SK-N-SH (cell line): ENCODE measurements at regions not wholly inside any gene's neighbourhood (a gene's known extent, or its start where the extent isn't known, plus 50 kb on each side); places are given as distances from the start of the nearest gene placed in this dataset.

Experiments used
- CTCF ChIA-PET: fragments of 300-600, 350-600 bp; formaldehyde crosslinking; extraction: SDS; loops from one replicate; lab custom pipeline; 2021; lab: Yijun Ruan, JAX
- POLR2A ChIA-PET: fragments of 350-600 bp; sonication (Branson Sonifier 250); formaldehyde crosslinking; extraction: SDS; loops from one replicate; lab custom pipeline; 2020; ENCODE audit warnings: antibody characterized with exemption, inconsistent platforms; lab: Yijun Ruan, JAX
- DNase-seq: peaks from one replicate; pipeline ENCODE4 v3.0.0; 2012
- H2AFZ ChIP-seq: fragments of 200-600 bp; sonication (generic); 2 replicates; pipeline ENCODE4 v1.8.1; 2016; ENCODE audit warnings: antibody characterized with exemption, mild to moderate bottlenecking, low read depth
- H3F3A ChIP-seq: fragments of 200-600 bp; sonication (generic); replicated peaks from 2 replicates; pipeline ENCODE3; 2016; ENCODE audit warnings: antibody characterized with exemption, mild to moderate bottlenecking; ENCODE audit not compliant: insufficient read depth
- H3K27ac ChIP-seq, 2 experiments: fragments of 200-500 bp in 1 of 2; fragments of 200-600 bp in 1 of 2; sonication (Bioruptor generic) in 1 of 2; sonication (generic), shearing (Covaris generic) in 1 of 2; 2 replicates each; pipeline versions ENCODE4 v1.5.1 to v1.6.1; 2014 to 2016; ENCODE audit warnings: low read depth in 2 of 2, inconsistent platforms in 1 of 2, low read length in 1 of 2, mild to moderate bottlenecking in 1 of 2, mixed read lengths in 1 of 2
- H3K27me3 ChIP-seq: fragments of 200-600 bp; sonication (generic), shearing (Covaris generic); 2 replicates; pipeline ENCODE4 v1.6.1; 2016; ENCODE audit warnings: mixed run types; ENCODE audit not compliant: insufficient read depth
- H3K36me3 ChIP-seq, 2 experiments: fragments of 200-500 bp in 1 of 2; fragments of 200-600 bp in 1 of 2; sonication (Bioruptor generic) in 1 of 2; sonication (generic) in 1 of 2; replicated peaks in 1 of 2; 2 replicates each; pipeline versions ENCODE3 to v1.5.1; 2014 to 2016; ENCODE audit warnings: low read length in 1 of 2, mild to moderate bottlenecking in 1 of 2; ENCODE audit not compliant: insufficient read depth in 2 of 2, control insufficient read depth in 1 of 2
- H3K4me1 ChIP-seq, 2 experiments: fragments of 200-500 bp in 1 of 2; fragments of 200-600 bp in 1 of 2; sonication (Bioruptor generic) in 1 of 2; sonication (generic), shearing (Covaris generic) in 1 of 2; 2 replicates each; pipeline versions ENCODE4 v1.5.1 to v1.6.1; 2014 to 2016; ENCODE audit warnings: low read depth in 1 of 2, low read length in 1 of 2, mixed run types in 1 of 2; ENCODE audit not compliant: insufficient read depth in 2 of 2, control insufficient read depth in 1 of 2
- H3K4me2 ChIP-seq: fragments of 200-600 bp; sonication (generic), shearing (Covaris generic); 2 replicates; pipeline ENCODE4 v1.6.1; 2017; ENCODE audit warnings: mixed run types
- H3K4me3 ChIP-seq, 2 experiments: fragments of 200-500 bp in 1 of 2; fragments of 200-600 bp in 1 of 2; sonication (Bioruptor generic) in 1 of 2; sonication (generic), shearing (Covaris generic) in 1 of 2; 2 replicates each; pipeline versions ENCODE4 v1.5.1 to v1.8.1; 2014 to 2016; ENCODE audit warnings: low read depth in 2 of 2, inconsistent platforms in 1 of 2, low read length in 1 of 2, mild to moderate bottlenecking in 1 of 2, mixed read lengths in 1 of 2, moderate library complexity in 1 of 2
- H3K79me2 ChIP-seq: fragments of 200-600 bp; sonication (generic); 2 replicates; pipeline ENCODE4 v1.8.1; 2017; ENCODE audit warnings: mild to moderate bottlenecking; ENCODE audit not compliant: insufficient read depth
- H3K9ac ChIP-seq: fragments of 200-600 bp; sonication (generic); 2 replicates; pipeline ENCODE4 v1.6.1; 2017; ENCODE audit warnings: mixed run types
- H3K9me2 ChIP-seq: fragments of 200-600 bp; sonication (generic); 2 replicates; pipeline ENCODE4 v1.6.1; 2017; ENCODE audit warnings: mixed run types
- H3K9me3 ChIP-seq: fragments of 200-600 bp; sonication (generic); 2 replicates; pipeline ENCODE4 v1.6.1; 2017; ENCODE audit warnings: mixed run types, mild to moderate bottlenecking, moderate library complexity
- H4K20me1 ChIP-seq: fragments of 200-600 bp; sonication (generic); 2 replicates; pipeline ENCODE4 v1.6.1; 2017; ENCODE audit warnings: mild to moderate bottlenecking, mixed run types; ENCODE audit not compliant: insufficient read depth
- ELF1 ChIP-seq: IDR thresholded peaks from 2 replicates; pipeline ENCODE4 v1.4.0; 2012
- EP300 ChIP-seq, 2 experiments: IDR thresholded peaks; 2 replicates each; pipeline versions ENCODE4 v1.4.0 to v1.6.1; 2012; ENCODE audit warnings: borderline replicate concordance in 1 of 2, low read depth in 1 of 2, low read length in 1 of 2
- FOSL2 ChIP-seq: IDR thresholded peaks from 2 replicates; pipeline ENCODE4 v1.4.0; 2012; ENCODE audit warnings: low read depth, mild to moderate bottlenecking, moderate library complexity, borderline replicate concordance
- FOXJ3 ChIP-seq: sonication (generic); formaldehyde crosslinking; IDR thresholded peaks from 2 replicates; pipeline ENCODE4 v1.5.1; 2020; ENCODE audit warnings: mild to moderate bottlenecking, missing genetic modification reagents
- FOXM1 ChIP-seq: IDR thresholded peaks from 2 replicates; pipeline ENCODE4 v1.4.0; 2012; ENCODE audit warnings: low read depth, mild to moderate bottlenecking
- GABPA ChIP-seq: IDR thresholded peaks from 2 replicates; pipeline ENCODE4 v1.4.0; 2012; ENCODE audit warnings: low read depth, mild to moderate bottlenecking
- JUND ChIP-seq: IDR thresholded peaks from 2 replicates; pipeline ENCODE4 v1.4.0; 2012
- MEF2A ChIP-seq: IDR thresholded peaks from 2 replicates; pipeline ENCODE4 v1.4.0; 2012; ENCODE audit warnings: low read depth, borderline replicate concordance
- MXI1 ChIP-seq: IDR thresholded peaks from 2 replicates; pipeline ENCODE4 v1.6.1; 2012; ENCODE audit warnings: mild to moderate bottlenecking, low read depth, low read length, improper control_type of control experiment
- NRF1 ChIP-seq: IDR thresholded peaks from 2 replicates; pipeline ENCODE4 v1.6.1; 2012; ENCODE audit warnings: low read depth, mild to moderate bottlenecking, low read length
- POLR2AphosphoS5 ChIP-seq: IDR thresholded peaks from 2 replicates; pipeline ENCODE4 v1.6.1; 2012; ENCODE audit warnings: low read depth, low read length
- RAD21 ChIP-seq: IDR thresholded peaks from 2 replicates; pipeline ENCODE4 v1.6.1; 2012; ENCODE audit warnings: mild to moderate bottlenecking, low read length
- RFX5 ChIP-seq: IDR thresholded peaks from 2 replicates; pipeline ENCODE4 v1.6.1; 2012; ENCODE audit warnings: mild to moderate bottlenecking, improper control_type of control experiment, low read length
- RXRA ChIP-seq: IDR thresholded peaks from 2 replicates; pipeline ENCODE4 v1.4.0; 2012; ENCODE audit warnings: low read depth, mild to moderate bottlenecking, borderline replicate concordance
- SIN3A ChIP-seq: IDR thresholded peaks from 2 replicates; pipeline ENCODE4 v1.6.1; 2012; ENCODE audit warnings: low read depth, mild to moderate bottlenecking, low read length, moderate library complexity, borderline replicate concordance
- SMC3 ChIP-seq: IDR thresholded peaks from 2 replicates; pipeline ENCODE4 v1.6.1; 2012; ENCODE audit warnings: low read depth, low read length, improper control_type of control experiment
- TAF1 ChIP-seq: IDR thresholded peaks from 2 replicates; pipeline ENCODE4 v1.6.1; 2012; ENCODE audit warnings: low read depth, mild to moderate bottlenecking, low read length, moderate library complexity, borderline replicate concordance
- TEAD4 ChIP-seq: IDR thresholded peaks from 2 replicates; pipeline ENCODE4 v1.4.0; 2012; ENCODE audit warnings: mild to moderate bottlenecking, borderline replicate concordance; ENCODE audit not compliant: insufficient read depth
- YY1 ChIP-seq: IDR thresholded peaks from 2 replicates; pipeline ENCODE4 v1.4.0; 2012; ENCODE audit warnings: low read depth, mild to moderate bottlenecking
- WGBS: methylation state at CpG from one replicate; pipeline ENCODE4 v1.1.6; 2017; ENCODE audit warnings: low lambda C conversion rate; 5-methylcytosine and 5-hydroxymethylcytosine counted together
- TF ChIP-seq, protein P1 (sequence below): IDR thresholded peaks from 2 replicates; pipeline ENCODE4; 2012
- TF ChIP-seq, protein P2 (sequence below): IDR thresholded peaks from 2 replicates; pipeline ENCODE4 v1.4.0; 2012; ENCODE audit warnings: low read depth, borderline replicate concordance
- TF ChIP-seq, protein P3 (sequence below): IDR thresholded peaks from 2 replicates; pipeline ENCODE4 v1.4.0; 2012; ENCODE audit warnings: low read depth, borderline replicate concordance
- TF ChIP-seq, protein P4 (sequence below): fragments of 150-350 bp; IDR thresholded peaks from 2 replicates; pipeline ENCODE4 v1.6.1; 2016; ENCODE audit warnings: mild to moderate bottlenecking, low read depth, low read length
- TF ChIP-seq, protein P5 (sequence below): fragments of 150-350 bp; IDR thresholded peaks from 2 replicates; pipeline ENCODE4 v1.6.1; 2017; ENCODE audit warnings: antibody characterized with exemption, low read length, low read depth, borderline replicate concordance
- TF ChIP-seq, protein P6 (sequence below): fragments of 200-600 bp; sonication (generic); IDR thresholded peaks from 2 replicates; pipeline ENCODE4 v1.6.1; 2017; ENCODE audit warnings: antibody characterized with exemption, mild to moderate bottlenecking, moderate library complexity

DNA sequence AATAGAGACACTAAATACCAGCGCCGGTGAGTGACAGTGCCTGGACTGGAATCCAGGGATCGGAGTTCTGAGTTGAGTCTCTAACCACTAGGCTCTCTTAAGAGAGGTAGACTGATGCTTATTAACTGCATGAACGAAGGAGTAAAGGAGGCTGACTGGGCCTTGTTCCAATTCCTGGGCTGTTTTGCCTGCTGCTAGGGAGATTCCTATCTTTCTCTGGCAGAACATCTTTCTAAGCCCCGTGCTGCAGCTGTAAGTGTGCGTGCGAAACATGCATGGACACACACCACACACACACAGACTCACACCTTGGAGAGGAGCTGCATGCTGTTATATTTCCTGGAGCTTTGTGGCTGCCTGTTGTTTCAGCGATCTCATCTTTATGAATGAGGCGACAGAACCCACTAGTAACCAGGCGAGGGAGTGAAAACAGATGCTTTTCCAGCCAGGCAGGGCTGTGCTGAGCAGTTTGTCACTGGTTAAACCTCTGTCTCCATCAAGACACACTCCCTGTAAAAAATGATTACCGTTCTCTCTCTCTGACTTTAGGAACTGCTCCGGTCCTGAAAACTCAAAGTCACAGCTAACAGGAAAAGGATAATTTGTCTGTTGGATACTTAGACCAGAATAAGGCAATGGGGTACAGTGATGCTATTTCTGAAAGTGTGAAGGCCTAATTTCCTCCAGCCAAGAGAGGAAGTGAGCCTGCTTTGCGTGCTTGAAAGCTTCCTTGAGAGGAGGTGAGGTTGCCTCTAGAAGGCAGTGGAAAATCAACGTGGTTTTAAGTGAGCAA lies 157.4 kb upstream of the ZNF217 start:
- Histone ChIP-seq H3K27me3 (no peaks in the 10 kb centered on the region), H4K20me1 (no peaks in the 10 kb centered on the region), H3K9ac (peak overlapping the region; percentile 30; the same call in 1 of the 2 replicates), H3K36me3 (no peaks in the 10 kb centered on the region), H3K4me1 (peaks cover 12 to 23% of the 10 kb centered on the region in 2 experiments; a peak in 3 of 4 replicates), H3K9me3 (no peaks in the 10 kb centered on the region), H3K9me2 (no peaks in the 10 kb centered on the region), H3F3A (peaks cover 17% of the 10 kb centered on the region), H3K4me3 (no peak overlapping the region), H3K4me2 (peak overlapping the region; percentile 20; the same call in 1 of the 2 replicates), H3K79me2 (no peaks in the 10 kb centered on the region), H3K27ac (peak overlapping the region; percentile 83 to 95), H2AFZ (peak overlapping the region; percentile 88)
- CTCF ChIA-PET, result interaction anchor here (0.5 to 4.2 kb wide), 3 partner anchors 165 to 191 kb away, joined by 3 to 20 read pairs (median 3); no protein-coding TSS in a partner anchor
- POLR2A ChIA-PET, result interaction anchor here (0.5 to 1.4 kb wide), 5 partner anchors 15 to 340 kb away, joined by 3 to 12 read pairs (median 3); no protein-coding TSS in a partner anchor
- peak; percentile 70 for DNase-seq
- 46% methylated on average over 14 of the region's 14 CpGs for WGBS
- TF ChIP-seq, protein P1, sequence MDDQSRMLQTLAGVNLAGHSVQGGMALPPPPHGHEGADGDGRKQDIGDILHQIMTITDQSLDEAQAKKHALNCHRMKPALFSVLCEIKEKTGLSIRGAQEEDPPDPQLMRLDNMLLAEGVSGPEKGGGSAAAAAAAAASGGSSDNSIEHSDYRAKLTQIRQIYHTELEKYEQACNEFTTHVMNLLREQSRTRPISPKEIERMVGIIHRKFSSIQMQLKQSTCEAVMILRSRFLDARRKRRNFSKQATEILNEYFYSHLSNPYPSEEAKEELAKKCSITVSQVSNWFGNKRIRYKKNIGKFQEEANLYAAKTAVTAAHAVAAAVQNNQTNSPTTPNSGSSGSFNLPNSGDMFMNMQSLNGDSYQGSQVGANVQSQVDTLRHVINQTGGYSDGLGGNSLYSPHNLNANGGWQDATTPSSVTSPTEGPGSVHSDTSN, result peak; percentile 35; the same call in 1 of the 2 replicates
- no peak for TF ChIP-seq RXRA
- no peak for TF ChIP-seq FOSL2
- TF ChIP-seq RFX5, result 0 out of 2 replicates have a peak, but pooled peaks have one; percentile 59
- no peak for TF ChIP-seq NRF1
- TF ChIP-seq TAF1, result no peak
- TF ChIP-seq YY1, result peak; percentile 37; the same call in 1 of the 2 replicates
- peak; percentile 94 for TF ChIP-seq FOXJ3
- TF ChIP-seq, protein P2, sequence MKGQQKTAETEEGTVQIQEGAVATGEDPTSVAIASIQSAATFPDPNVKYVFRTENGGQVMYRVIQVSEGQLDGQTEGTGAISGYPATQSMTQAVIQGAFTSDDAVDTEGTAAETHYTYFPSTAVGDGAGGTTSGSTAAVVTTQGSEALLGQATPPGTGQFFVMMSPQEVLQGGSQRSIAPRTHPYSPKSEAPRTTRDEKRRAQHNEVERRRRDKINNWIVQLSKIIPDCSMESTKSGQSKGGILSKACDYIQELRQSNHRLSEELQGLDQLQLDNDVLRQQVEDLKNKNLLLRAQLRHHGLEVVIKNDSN, result no peak
- no peak for TF ChIP-seq FOXM1
- no peak for TF ChIP-seq MEF2A
- TF ChIP-seq, protein P3, sequence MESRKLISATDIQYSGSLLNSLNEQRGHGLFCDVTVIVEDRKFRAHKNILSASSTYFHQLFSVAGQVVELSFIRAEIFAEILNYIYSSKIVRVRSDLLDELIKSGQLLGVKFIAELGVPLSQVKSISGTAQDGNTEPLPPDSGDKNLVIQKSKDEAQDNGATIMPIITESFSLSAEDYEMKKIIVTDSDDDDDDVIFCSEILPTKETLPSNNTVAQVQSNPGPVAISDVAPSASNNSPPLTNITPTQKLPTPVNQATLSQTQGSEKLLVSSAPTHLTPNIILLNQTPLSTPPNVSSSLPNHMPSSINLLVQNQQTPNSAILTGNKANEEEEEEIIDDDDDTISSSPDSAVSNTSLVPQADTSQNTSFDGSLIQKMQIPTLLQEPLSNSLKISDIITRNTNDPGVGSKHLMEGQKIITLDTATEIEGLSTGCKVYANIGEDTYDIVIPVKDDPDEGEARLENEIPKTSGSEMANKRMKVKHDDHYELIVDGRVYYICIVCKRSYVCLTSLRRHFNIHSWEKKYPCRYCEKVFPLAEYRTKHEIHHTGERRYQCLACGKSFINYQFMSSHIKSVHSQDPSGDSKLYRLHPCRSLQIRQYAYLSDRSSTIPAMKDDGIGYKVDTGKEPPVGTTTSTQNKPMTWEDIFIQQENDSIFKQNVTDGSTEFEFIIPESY, result no peak
- TF ChIP-seq RAD21, result peak; percentile 22
- no peak for TF ChIP-seq GABPA
- TF ChIP-seq, protein P4, sequence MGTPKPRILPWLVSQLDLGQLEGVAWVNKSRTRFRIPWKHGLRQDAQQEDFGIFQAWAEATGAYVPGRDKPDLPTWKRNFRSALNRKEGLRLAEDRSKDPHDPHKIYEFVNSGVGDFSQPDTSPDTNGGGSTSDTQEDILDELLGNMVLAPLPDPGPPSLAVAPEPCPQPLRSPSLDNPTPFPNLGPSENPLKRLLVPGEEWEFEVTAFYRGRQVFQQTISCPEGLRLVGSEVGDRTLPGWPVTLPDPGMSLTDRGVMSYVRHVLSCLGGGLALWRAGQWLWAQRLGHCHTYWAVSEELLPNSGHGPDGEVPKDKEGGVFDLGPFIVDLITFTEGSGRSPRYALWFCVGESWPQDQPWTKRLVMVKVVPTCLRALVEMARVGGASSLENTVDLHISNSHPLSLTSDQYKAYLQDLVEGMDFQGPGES, result no peak
- TF ChIP-seq, protein P5, sequence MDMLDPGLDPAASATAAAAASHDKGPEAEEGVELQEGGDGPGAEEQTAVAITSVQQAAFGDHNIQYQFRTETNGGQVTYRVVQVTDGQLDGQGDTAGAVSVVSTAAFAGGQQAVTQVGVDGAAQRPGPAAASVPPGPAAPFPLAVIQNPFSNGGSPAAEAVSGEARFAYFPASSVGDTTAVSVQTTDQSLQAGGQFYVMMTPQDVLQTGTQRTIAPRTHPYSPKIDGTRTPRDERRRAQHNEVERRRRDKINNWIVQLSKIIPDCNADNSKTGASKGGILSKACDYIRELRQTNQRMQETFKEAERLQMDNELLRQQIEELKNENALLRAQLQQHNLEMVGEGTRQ, result no peak
- TF ChIP-seq SMC3, result peak; percentile 8; the same call in 1 of the 2 replicates
- TF ChIP-seq JUND, result no peak
- TF ChIP-seq EP300 (IDR thresholded peaks at IDR 0.05; ENCODE audit: borderline replicate concordance in 1 of 2, low read depth in 1 of 2, low read length in 1 of 2), result peak in 1 of 2 experiments; percentile 82; a peak in 2 of 4 replicates
- TF ChIP-seq ELF1, result no peak
- TF ChIP-seq, protein P6, sequence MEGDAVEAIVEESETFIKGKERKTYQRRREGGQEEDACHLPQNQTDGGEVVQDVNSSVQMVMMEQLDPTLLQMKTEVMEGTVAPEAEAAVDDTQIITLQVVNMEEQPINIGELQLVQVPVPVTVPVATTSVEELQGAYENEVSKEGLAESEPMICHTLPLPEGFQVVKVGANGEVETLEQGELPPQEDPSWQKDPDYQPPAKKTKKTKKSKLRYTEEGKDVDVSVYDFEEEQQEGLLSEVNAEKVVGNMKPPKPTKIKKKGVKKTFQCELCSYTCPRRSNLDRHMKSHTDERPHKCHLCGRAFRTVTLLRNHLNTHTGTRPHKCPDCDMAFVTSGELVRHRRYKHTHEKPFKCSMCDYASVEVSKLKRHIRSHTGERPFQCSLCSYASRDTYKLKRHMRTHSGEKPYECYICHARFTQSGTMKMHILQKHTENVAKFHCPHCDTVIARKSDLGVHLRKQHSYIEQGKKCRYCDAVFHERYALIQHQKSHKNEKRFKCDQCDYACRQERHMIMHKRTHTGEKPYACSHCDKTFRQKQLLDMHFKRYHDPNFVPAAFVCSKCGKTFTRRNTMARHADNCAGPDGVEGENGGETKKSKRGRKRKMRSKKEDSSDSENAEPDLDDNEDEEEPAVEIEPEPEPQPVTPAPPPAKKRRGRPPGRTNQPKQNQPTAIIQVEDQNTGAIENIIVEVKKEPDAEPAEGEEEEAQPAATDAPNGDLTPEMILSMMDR, result peak; percentile 15; the same call in 1 of the 2 replicates
- TF ChIP-seq SIN3A, result no peak
- peak; percentile 28; the same call in 1 of the 2 replicates for TF ChIP-seq POLR2AphosphoS5
- peak; percentile 83 for TF ChIP-seq MXI1
- TF ChIP-seq TEAD4, result 0 out of 2 replicates have a peak, but pooled peaks have one; percentile 22
